Right lobe of liver (tissue), 6 donors: ENCODE measurements at regions not wholly inside any gene's neighbourhood (a gene's known extent, or its start where the extent isn't known, plus 50 kb on each side); places are given as distances from the start of the nearest gene placed in this dataset.
A peak's percentile ranks its signal among the peaks of the same experiment; 100 is the strongest.

Source experiments
- ATAC-seq, 4 donors: fragments of 200-7000 bp; cut with Tn5 transposase; one replicate each; pipeline ENCODE4 v1.9.1; 2020; ENCODE audit warnings: mild to moderate bottlenecking in 4 of 4, moderate library complexity in 4 of 4
- DNase-seq, 3 donors: peaks; one replicate each; pipeline ENCODE4 v3.0.0-alpha.2; 2020
- H3K27ac ChIP-seq, 3 donors: fragments of 200-600 bp; one replicate each; pipeline ENCODE4 v1.8.0; 2022
- H3K27me3 ChIP-seq, 2 donors: fragments of 200-600 bp; one replicate each; pipeline ENCODE4 v1.8.0; 2022
- H3K36me3 ChIP-seq, 4 donors: fragments of 200-600 bp; sonication (generic) in 1 of 4; one replicate each; pipeline versions ENCODE4 v1.5.1 to v1.8.0; 2017 to 2022; ENCODE audit warnings: control low read depth in 1 of 4
- H3K4me1 ChIP-seq, 4 donors: fragments of 200-600 bp; sonication (generic) in 1 of 4; one replicate each; pipeline versions ENCODE4 v1.5.1 to v1.8.0; 2017 to 2022; ENCODE audit warnings: control low read depth in 1 of 4
- H3K4me3 ChIP-seq, 3 donors: fragments of 200-600 bp; one replicate each; pipeline ENCODE4 v1.8.0; 2022
- H3K9me3 ChIP-seq, 4 donors: fragments of 200-600 bp; sonication (generic) in 1 of 4; one replicate each; pipeline versions ENCODE4 v1.5.1 to v1.8.0; 2017 to 2022; ENCODE audit warnings: control low read depth in 1 of 4
- CTCF ChIP-seq, 4 donors: fragments of 200-600 bp in 3 of 4; fragments of 450-650 bp in 1 of 4; IDR thresholded peaks; one replicate each; pipeline versions ENCODE4 v1.5.1 to v1.8.0; 2016 to 2022; ENCODE audit warnings: antibody characterized with exemption in 4 of 4, mild to moderate bottlenecking in 2 of 4
- POLR2A ChIP-seq: fragments of 450-650 bp; IDR thresholded peaks from one replicate; pipeline ENCODE4 v1.6.1; 2017; ENCODE audit warnings: antibody characterized with exemption, mild to moderate bottlenecking
- WGBS: methylation state at CpG from one replicate; pipeline ENCODE4 v1.1.6; 2018; ENCODE audit warnings: low coverage, low lambda C conversion rate; ENCODE audit not compliant: insufficient coverage; ENCODE audit errors: missing lambda C conversion rate; 5-methylcytosine and 5-hydroxymethylcytosine counted together
- intact Hi-C, 2 donors: fragments of 100-400 bp; cut with DNase I; formaldehyde crosslinking; loops; one replicate each; pipeline versions ENCODE4 v1.11.2 to v1.14.1; 2022
- donor health status: DM: no; HTN: yes; CAD: no.
- donor health status: DM: no; HTN: no; CAD: no.
- donor health status: DM: no; HTN: no; CAD: no.
- donor health status: DM: no; HTN: yes; CAD: no.
- donor health status: DM: no; HTN: yes; CAD: no.

- Histone ChIP-seq H3K27me3 (no peaks in the 10 kb centered on the region), H3K4me3 (no peak overlapping the region), H3K36me3 (no peaks in the 10 kb centered on the region), H3K4me1 (no peaks in the 10 kb centered on the region), H3K27ac (no peak overlapping the region), H3K9me3 (no peaks in the 10 kb centered on the region)
- DNase-seq (no peak), ATAC-seq (no peak)
- WGBS: 100% methylated on average over 3 of the region's 5 CpGs
- intact Hi-C loops: no loop called here
- no peak for TF ChIP-seq POLR2A
- no peak for TF ChIP-seq CTCF (IDR thresholded peaks at IDR 0.05)
These were observed 70.6 kb upstream of the GGTLC1 start for GRCh38 chr20:24059174-24059573.

GRCh38 chr20:24056491-24056890 is 67.9 kb upstream of the GGTLC1 start:
- Histone ChIP-seq H3K27ac (no peak overlapping the region), H3K27me3 (no peaks in the 10 kb centered on the region), H3K9me3 (no peaks in the 10 kb centered on the region), H3K36me3 (no peaks in the 10 kb centered on the region), H3K4me3 (no peak overlapping the region), H3K4me1 (no peaks in the 10 kb centered on the region)
- ATAC-seq (no peak), DNase-seq (no peak)
- intact Hi-C loops: no loop called here
- TF ChIP-seq CTCF (IDR thresholded peaks at IDR 0.05) (no peak), POLR2A (no peak)
- whole genome bisulfite sequencing: 82% methylated on average over 1 of the region's 1 CpG

- ATAC-seq (peak in 1 of 4 donors; percentile 17), DNase-seq (no peak)
- TF ChIP-seq CTCF (IDR thresholded peaks at IDR 0.05) (no peak), POLR2A (no peak)
These were observed 64.2 kb upstream of the GGTLC1 start for GRCh38 chr20:24052599-24053275.

GRCh38 chr20:24051160-24051559 is 62.6 kb upstream of the GGTLC1 start:
- intact Hi-C loops: no loop called here
- WGBS: 54% methylated on average over 2 of the region's 2 CpGs
- TF ChIP-seq CTCF (IDR thresholded peaks at IDR 0.05) (no peak), POLR2A (no peak)
- no peaks in the 10 kb centered on the region for H3K9me3 ChIP-seq
- H3K4me3 ChIP-seq: no peak overlapping the region
- H3K36me3 ChIP-seq: no peaks in the 10 kb centered on the region
- no peaks in the 10 kb centered on the region for H3K27me3 ChIP-seq
- H3K4me1 ChIP-seq: no peaks in the 10 kb centered on the region
- ATAC-seq (no peak), DNase-seq (no peak)
- H3K27ac ChIP-seq: no peak overlapping the region

More at GRCh38 chr20:24052599-24053275, 64.2 kb upstream of the GGTLC1 start:
- intact Hi-C loops: no loop called here
- no peaks in the 10 kb centered on the region for H3K36me3 ChIP-seq
- no peak overlapping the region for H3K27ac ChIP-seq
- 94% methylated on average over 10 of the region's 23 CpGs for WGBS
- no peaks in the 10 kb centered on the region for H3K4me1 ChIP-seq
- H3K27me3 ChIP-seq: no peaks in the 10 kb centered on the region
- H3K4me3 ChIP-seq: no peak overlapping the region
- no peaks in the 10 kb centered on the region for H3K9me3 ChIP-seq
